Mesothelial cell of epicardium (in vitro differentiated cells): ENCODE measurements at regions not wholly inside any gene's neighbourhood (a gene's known extent, or its start where the extent isn't known, plus 50 kb on each side); places are given as distances from the start of the nearest gene placed in this dataset.

Experiments
- DNase-seq, 2 experiments: peaks; one replicate each; pipeline ENCODE4 v3.0.0; 2021; ENCODE audit warnings: low spot score in 2 of 2; ENCODE audit not compliant: unreplicated experiment in 2 of 2
- H3K27ac Mint-ChIP-seq: 2 replicates; pipeline ENCODE4 v1.8.0; 2021; ENCODE audit warnings: mixed read lengths
- H3K27me3 Mint-ChIP-seq: 2 replicates; pipeline ENCODE4 v1.8.0; 2021; ENCODE audit warnings: low read depth, mixed read lengths
- H3K36me3 Mint-ChIP-seq: 2 replicates; pipeline ENCODE4 v1.8.0; 2021; ENCODE audit warnings: mixed read lengths
- H3K4me1 Mint-ChIP-seq: 2 replicates; pipeline ENCODE4 v1.8.0; 2021; ENCODE audit warnings: mixed read lengths
- H3K4me3 Mint-ChIP-seq: 2 replicates; pipeline ENCODE4 v1.8.0; 2021; ENCODE audit warnings: mild to moderate bottlenecking, moderate library complexity, mixed read lengths
- H3K9me3 Mint-ChIP-seq: 2 replicates; pipeline ENCODE4 v1.8.0; 2021; ENCODE audit warnings: mixed read lengths
- CTCF ChIP-seq: fragments of 200-600 bp; sonication (generic); IDR thresholded peaks from one replicate; pipeline ENCODE4 v1.5.0; 2021; ENCODE audit warnings: antibody characterized with exemption; ENCODE audit not compliant: unreplicated experiment

- Mint-ChIP-seq H3K36me3 (no peaks in the 10 kb centered on the region), H3K27ac (no peak overlapping the region), H3K27me3 (peaks cover 6% of the 10 kb centered on the region), H3K4me1 (peaks cover 31% of the 10 kb centered on the region), H3K4me3 (no peak overlapping the region), H3K9me3 (no peaks in the 10 kb centered on the region)
- no peak for DNase-seq
- TF ChIP-seq CTCF = no peak
Measured at GRCh38 chrX:110435196-110435595, 76.5 kb downstream of the RTL9 start.

- no peak for DNase-seq
- Mint-ChIP-seq H3K27me3 (peaks cover 6% of the 10 kb centered on the region), H3K9me3 (no peaks in the 10 kb centered on the region), H3K4me1 (peaks cover 20% of the 10 kb centered on the region), H3K4me3 (no peak overlapping the region), H3K27ac (no peak overlapping the region), H3K36me3 (no peaks in the 10 kb centered on the region)
- no peak for TF ChIP-seq CTCF
Measured at GRCh38 chrX:110436523-110436922, 77.9 kb downstream of the RTL9 start.

GRCh38 chrX:110437686-110438085 lies 79.0 kb downstream of the RTL9 start:
- H3K27ac Mint-ChIP-seq = no peak overlapping the region

GRCh38 chrX:110440016-110440805 lies 81.6 kb downstream of the RTL9 start:
- no peaks in the 10 kb centered on the region for H3K36me3 Mint-ChIP-seq
- H3K4me3 Mint-ChIP-seq = no peak overlapping the region
- TF ChIP-seq CTCF = no peak
- H3K9me3 Mint-ChIP-seq = no peaks in the 10 kb centered on the region
- H3K4me1 Mint-ChIP-seq = peaks cover 16% of the 10 kb centered on the region
- no peak overlapping the region for H3K27ac Mint-ChIP-seq
- peaks cover 27% of the 10 kb centered on the region for H3K27me3 Mint-ChIP-seq
- no peak for DNase-seq

More at GRCh38 chrX:110437686-110438085, 79.0 kb downstream of the RTL9 start:
- no peak for DNase-seq
- Mint-ChIP-seq H3K36me3 (no peaks in the 10 kb centered on the region), H3K4me3 (no peak overlapping the region), H3K27me3 (peaks cover 6% of the 10 kb centered on the region), H3K9me3 (no peaks in the 10 kb centered on the region), H3K4me1 (peaks cover 10% of the 10 kb centered on the region)
- no peak for TF ChIP-seq CTCF

GRCh38 chrX:110442635-110443034 lies 84.0 kb downstream of the RTL9 start:
- DNase-seq = no peak
- Mint-ChIP-seq H3K27ac (no peak overlapping the region), H3K27me3 (peaks cover 36% of the 10 kb centered on the region), H3K36me3 (no peaks in the 10 kb centered on the region), H3K9me3 (no peaks in the 10 kb centered on the region), H3K4me1 (peaks cover 18% of the 10 kb centered on the region), H3K4me3 (no peak overlapping the region)
- peak; percentile 26 for TF ChIP-seq CTCF

GRCh38 chrX:110444996-110445395 lies 86.3 kb downstream of the RTL9 start:
- no peak overlapping the region for H3K4me3 Mint-ChIP-seq
- peaks cover 18% of the 10 kb centered on the region for H3K4me1 Mint-ChIP-seq
- H3K27me3 Mint-ChIP-seq = peaks cover 39% of the 10 kb centered on the region
- no peak overlapping the region for H3K27ac Mint-ChIP-seq
- no peak for TF ChIP-seq CTCF
- no peaks in the 10 kb centered on the region for H3K9me3 Mint-ChIP-seq
- H3K36me3 Mint-ChIP-seq = no peaks in the 10 kb centered on the region
- DNase-seq = no peak
